ENCODE measurements at regions not wholly inside any gene's neighbourhood (a gene's known extent, or its start where the extent isn't known, plus 50 kb on each side); places are given as distances from the start of the nearest gene placed in this dataset.

- Histone ChIP-seq H3F3A (replicated peaks; ENCODE audit: low read depth) (no peaks in the 10 kb centered on the region), H3K4me1 (ENCODE audit: insufficient read depth) (no peaks in the 10 kb centered on the region), H3K36me3 (ENCODE audit: insufficient read depth) (no peaks in the 10 kb centered on the region), H3K4me2 (no peak overlapping the region), H2AFZ (no peak overlapping the region), H3K9me2 (ENCODE audit: insufficient read depth) (0 out of 2 replicates have a peak, but pooled peaks cover 3% of the 10 kb centered on the region), H3K27me3 (ENCODE audit: insufficient read depth) (no peaks in the 10 kb centered on the region), H3K27ac (ENCODE audit: low read depth) (no peak overlapping the region), H3K79me2 (replicated peaks; ENCODE audit: insufficient read depth) (no peaks in the 10 kb centered on the region), H3K4me3 (no peak overlapping the region), H4K20me1 (replicated peaks; ENCODE audit: insufficient read depth) (peaks cover 2% of the 10 kb centered on the region; the same call in 1 of the 2 replicates)
- no peaks in the 10 kb centered on the region for H3K4me1 Mint-ChIP-seq
- no peaks in the 10 kb centered on the region for H3K9me3 Mint-ChIP-seq
- H3K27ac Mint-ChIP-seq = no peak overlapping the region
- ATAC-seq = no peak
- H3K36me3 Mint-ChIP-seq (ENCODE audit: low read depth) = peaks cover 3% of the 10 kb centered on the region
- no peak for TF ChIP-seq REST (IDR thresholded peaks at IDR 0.05; ENCODE audit: unreplicated experiment)
- TF ChIP-seq, protein P1, sequence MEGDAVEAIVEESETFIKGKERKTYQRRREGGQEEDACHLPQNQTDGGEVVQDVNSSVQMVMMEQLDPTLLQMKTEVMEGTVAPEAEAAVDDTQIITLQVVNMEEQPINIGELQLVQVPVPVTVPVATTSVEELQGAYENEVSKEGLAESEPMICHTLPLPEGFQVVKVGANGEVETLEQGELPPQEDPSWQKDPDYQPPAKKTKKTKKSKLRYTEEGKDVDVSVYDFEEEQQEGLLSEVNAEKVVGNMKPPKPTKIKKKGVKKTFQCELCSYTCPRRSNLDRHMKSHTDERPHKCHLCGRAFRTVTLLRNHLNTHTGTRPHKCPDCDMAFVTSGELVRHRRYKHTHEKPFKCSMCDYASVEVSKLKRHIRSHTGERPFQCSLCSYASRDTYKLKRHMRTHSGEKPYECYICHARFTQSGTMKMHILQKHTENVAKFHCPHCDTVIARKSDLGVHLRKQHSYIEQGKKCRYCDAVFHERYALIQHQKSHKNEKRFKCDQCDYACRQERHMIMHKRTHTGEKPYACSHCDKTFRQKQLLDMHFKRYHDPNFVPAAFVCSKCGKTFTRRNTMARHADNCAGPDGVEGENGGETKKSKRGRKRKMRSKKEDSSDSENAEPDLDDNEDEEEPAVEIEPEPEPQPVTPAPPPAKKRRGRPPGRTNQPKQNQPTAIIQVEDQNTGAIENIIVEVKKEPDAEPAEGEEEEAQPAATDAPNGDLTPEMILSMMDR (conservative IDR thresholded peaks at IDR 0.05; ENCODE audit: low read depth in 2 of 2) = no peak
- TF ChIP-seq ZNF114 (CRISPR knock-in tag; IDR thresholded peaks at IDR 0.05) = no peak
- TF ChIP-seq, protein P2, sequence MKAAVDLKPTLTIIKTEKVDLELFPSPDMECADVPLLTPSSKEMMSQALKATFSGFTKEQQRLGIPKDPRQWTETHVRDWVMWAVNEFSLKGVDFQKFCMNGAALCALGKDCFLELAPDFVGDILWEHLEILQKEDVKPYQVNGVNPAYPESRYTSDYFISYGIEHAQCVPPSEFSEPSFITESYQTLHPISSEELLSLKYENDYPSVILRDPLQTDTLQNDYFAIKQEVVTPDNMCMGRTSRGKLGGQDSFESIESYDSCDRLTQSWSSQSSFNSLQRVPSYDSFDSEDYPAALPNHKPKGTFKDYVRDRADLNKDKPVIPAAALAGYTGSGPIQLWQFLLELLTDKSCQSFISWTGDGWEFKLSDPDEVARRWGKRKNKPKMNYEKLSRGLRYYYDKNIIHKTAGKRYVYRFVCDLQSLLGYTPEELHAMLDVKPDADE (IDR thresholded peaks at IDR 0.05) = no peak
- no peak for TF ChIP-seq EZH2phosphoT487 (IDR thresholded peaks at IDR 0.05; ENCODE audit: unreplicated experiment)
- no peak for TF ChIP-seq NANOG (IDR thresholded peaks at IDR 0.05; ENCODE audit: borderline replicate concordance)
- TF ChIP-seq STAT1 (IDR thresholded peaks at IDR 0.05; ENCODE audit: unreplicated experiment) = no peak
- no peak for TF ChIP-seq POLR2AphosphoS5 (IDR thresholded peaks at IDR 0.05; ENCODE audit: low read depth)
- TF ChIP-seq JUNB (IDR thresholded peaks at IDR 0.05; ENCODE audit: unreplicated experiment) = no peak
- TF ChIP-seq ZNF462 (CRISPR knock-in tag; IDR thresholded peaks at IDR 0.05) = no peak
- no peak for TF ChIP-seq CREB1 (CRISPR knock-in tag; IDR thresholded peaks at IDR 0.05; ENCODE audit: low read depth)
- TF ChIP-seq EZH2 (IDR thresholded peaks at IDR 0.05; ENCODE audit: low read depth, unreplicated experiment) = no peak
- TF ChIP-seq ZNF331 (CRISPR knock-in tag; IDR thresholded peaks at IDR 0.05; ENCODE audit: low read depth) = no peak
- no peak for DNase-seq (ENCODE audit: low spot score)
- no peaks in the 10 kb centered on the region for H3K27me3 Mint-ChIP-seq (ENCODE audit: insufficient read depth, low read depth, poor library complexity)
- no peak overlapping the region for H3K4me3 Mint-ChIP-seq
These were observed 230.0 kb upstream of the MTNR1B start for GRCh38 chr11:92739491-92739890.

All from GM23338 (cell line).